ENCODE measurements at regions not wholly inside any gene's neighbourhood (a gene's known extent, or its start where the extent isn't known, plus 50 kb on each side); places are given as distances from the start of the nearest gene placed in this dataset.
A peak's percentile ranks its signal among the peaks of the same experiment; 100 is the strongest.
"Not testable (repeated sequence)": the region's sequence is repeated elsewhere in the genome, so short reads cannot be mapped to it uniquely, and the experiment has no call there.

- Histone ChIP-seq H3K27ac (no peak overlapping the region), H3K4me3 (no peak overlapping the region), H3K27me3 (no peaks in the 10 kb centered on the region), H3K9me3 (replicated peaks) (no peaks in the 10 kb centered on the region), H3K36me3 (no peaks in the 10 kb centered on the region), H3K4me1 (no peaks in the 10 kb centered on the region)
- DNase-seq, result no peak
Measured at GRCh38 chr10:62979921-62980320, 153.2 kb upstream of the NRBF2 start.

GRCh38 chr10:62978482-62978881, 154.6 kb upstream of the NRBF2 start:
- no peaks in the 10 kb centered on the region for H3K27me3 ChIP-seq
- no peaks in the 10 kb centered on the region for H3K36me3 ChIP-seq
- H3K27ac ChIP-seq, result no peak overlapping the region
- H3K9me3 ChIP-seq (replicated peaks), result no peaks in the 10 kb centered on the region
- H3K4me1 ChIP-seq, result no peaks in the 10 kb centered on the region
- H3K4me3 ChIP-seq, result no peak overlapping the region
- no peak for DNase-seq

DNA sequence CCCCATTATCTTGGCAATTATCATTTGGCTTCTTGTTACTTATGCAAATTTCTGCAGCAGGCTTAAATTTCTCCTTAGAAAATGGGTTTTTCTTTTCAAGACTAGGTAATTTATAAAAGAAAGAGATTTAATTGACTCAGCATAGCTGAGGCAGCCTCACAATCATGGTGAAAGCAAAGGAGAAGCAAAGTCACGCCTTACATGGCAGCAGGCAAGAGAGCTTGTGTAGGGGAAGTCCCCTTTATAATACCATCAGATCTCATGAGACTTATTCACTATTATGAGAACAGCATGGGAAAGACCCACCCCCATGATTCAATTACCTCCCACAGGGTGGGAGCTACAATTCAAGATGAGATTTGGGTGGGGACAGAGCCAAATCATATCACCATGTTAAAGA, 158.3 kb upstream of the NRBF2 start:
- H3K9me3 ChIP-seq (replicated peaks); H3K27me3 ChIP-seq; H3K4me3 ChIP-seq; H3K27ac ChIP-seq; H3K36me3 ChIP-seq; DNase-seq; H3K4me1 ChIP-seq: not testable (repeated sequence)

DNA sequence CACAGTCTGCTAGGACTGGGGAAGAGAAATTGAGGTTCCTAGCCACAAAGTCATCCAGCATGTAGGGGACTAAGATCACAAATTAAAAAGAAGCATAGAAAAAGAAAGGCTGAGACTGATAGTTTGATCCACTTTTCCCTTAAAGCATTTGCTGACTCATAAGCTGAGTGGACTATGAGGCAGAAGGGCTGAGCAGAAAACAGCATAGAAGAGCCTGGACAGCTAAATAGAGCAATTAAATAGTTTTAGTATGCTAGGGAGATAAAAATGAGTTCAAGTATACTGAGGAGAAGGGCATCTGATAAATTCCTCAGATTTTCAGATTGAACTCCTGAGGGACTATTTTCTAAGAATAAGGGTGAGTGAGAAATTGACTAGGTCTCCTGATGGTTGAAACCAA, 155.9 kb upstream of the EGR2 start:
- no peaks in the 10 kb centered on the region for H3K4me1 ChIP-seq
- H3K9me3 ChIP-seq (replicated peaks), result no peaks in the 10 kb centered on the region
- no peaks in the 10 kb centered on the region for H3K36me3 ChIP-seq
- no peak overlapping the region for H3K4me3 ChIP-seq
- no peaks in the 10 kb centered on the region for H3K27me3 ChIP-seq
- no peak for DNase-seq
- H3K27ac ChIP-seq, result no peak overlapping the region

DNA sequence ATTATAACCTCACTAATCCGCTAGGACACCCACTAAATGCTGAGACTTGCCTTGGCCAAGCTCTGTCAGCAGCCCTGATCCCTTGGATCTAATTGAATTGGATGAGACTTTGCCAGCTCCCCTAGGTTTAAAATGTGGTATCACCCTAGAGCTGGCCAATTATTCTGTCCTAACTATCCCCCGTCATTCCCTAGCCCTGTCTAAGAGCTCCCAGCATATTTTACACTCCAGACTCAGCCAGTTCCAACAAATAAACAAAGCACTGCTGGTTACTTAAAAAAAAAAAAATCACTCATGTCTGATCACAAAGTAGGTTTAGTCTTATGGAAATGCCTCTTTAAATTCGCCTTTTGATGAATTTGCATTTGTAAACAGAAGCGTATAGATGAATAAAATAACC, 147.9 kb upstream of the EGR2 start:
- Histone ChIP-seq H3K4me3 (no peak overlapping the region), H3K4me1 (no peaks in the 10 kb centered on the region), H3K36me3 (no peaks in the 10 kb centered on the region), H3K9me3 (replicated peaks) (no peaks in the 10 kb centered on the region), H3K27ac (no peak overlapping the region), H3K27me3 (no peaks in the 10 kb centered on the region)
- DNase-seq, result no peak

- Histone ChIP-seq H3K9me3 (replicated peaks) (no peaks in the 10 kb centered on the region), H3K27me3 (no peaks in the 10 kb centered on the region), H3K4me3 (no peak overlapping the region), H3K36me3 (no peaks in the 10 kb centered on the region), H3K4me1 (no peaks in the 10 kb centered on the region), H3K27ac (no peak overlapping the region)
- peak in 1 of 2 experiments; percentile 2 for DNase-seq
Measured at GRCh38 chr10:62961951-62962523, 145.9 kb upstream of the EGR2 start.

GRCh38 chr10:62960416-62960815, 144.2 kb upstream of the EGR2 start:
- no peak overlapping the region for H3K27ac ChIP-seq
- H3K27me3 ChIP-seq, result no peaks in the 10 kb centered on the region
- H3K4me3 ChIP-seq, result no peak overlapping the region
- no peaks in the 10 kb centered on the region for H3K4me1 ChIP-seq
- no peaks in the 10 kb centered on the region for H3K9me3 ChIP-seq (replicated peaks)
- no peaks in the 10 kb centered on the region for H3K36me3 ChIP-seq
- DNase-seq, result no peak

GRCh38 chr10:62959553-62959952, 143.4 kb upstream of the EGR2 start:
- H3K9me3 ChIP-seq (replicated peaks), result no peaks in the 10 kb centered on the region
- H3K27ac ChIP-seq, result no peak overlapping the region
- no peak for DNase-seq
- H3K36me3 ChIP-seq, result no peaks in the 10 kb centered on the region
- no peaks in the 10 kb centered on the region for H3K4me1 ChIP-seq
- no peak overlapping the region for H3K4me3 ChIP-seq
- H3K27me3 ChIP-seq, result no peaks in the 10 kb centered on the region

- no peaks in the 10 kb centered on the region for H3K27me3 ChIP-seq
- no peaks in the 10 kb centered on the region for H3K4me1 ChIP-seq
- no peaks in the 10 kb centered on the region for H3K36me3 ChIP-seq
- DNase-seq, result no peak
- H3K27ac ChIP-seq, result no peak overlapping the region
- H3K9me3 ChIP-seq (replicated peaks), result no peaks in the 10 kb centered on the region
- H3K4me3 ChIP-seq, result no peak overlapping the region
Measured at GRCh38 chr10:62958980-62959379, 142.8 kb upstream of the EGR2 start.

DNA sequence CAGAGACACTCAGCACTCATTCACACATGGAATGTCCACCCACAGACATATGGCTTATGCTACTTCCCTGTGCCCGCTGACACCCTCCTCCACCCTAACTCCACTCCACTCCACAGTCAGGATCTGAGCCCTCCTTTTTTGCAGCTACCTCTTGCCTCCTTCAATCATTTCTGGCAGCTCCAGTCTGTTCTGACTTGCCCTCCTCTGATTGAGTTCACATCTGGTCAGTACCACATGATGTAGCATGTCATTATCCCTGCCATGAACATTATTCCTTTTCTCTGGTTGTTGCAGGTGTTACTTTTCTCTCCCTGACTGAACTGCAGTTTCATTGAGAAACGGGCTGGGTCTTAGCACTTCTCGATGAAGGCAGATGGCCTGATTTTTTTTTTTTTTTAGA, 130.1 kb upstream of the EGR2 start:
- H3K9me3 ChIP-seq (replicated peaks), result no peaks in the 10 kb centered on the region
- no peak overlapping the region for H3K27ac ChIP-seq
- no peaks in the 10 kb centered on the region for H3K27me3 ChIP-seq
- no peak overlapping the region for H3K4me3 ChIP-seq
- H3K36me3 ChIP-seq, result no peaks in the 10 kb centered on the region
- no peaks in the 10 kb centered on the region for H3K4me1 ChIP-seq
- no peak for DNase-seq

GRCh38 chr10:62939698-62940097, 123.5 kb upstream of the EGR2 start:
- no peak overlapping the region for H3K4me3 ChIP-seq
- peaks cover 5% of the 10 kb centered on the region for H3K4me1 ChIP-seq
- no peaks in the 10 kb centered on the region for H3K27me3 ChIP-seq
- H3K9me3 ChIP-seq (replicated peaks), result no peaks in the 10 kb centered on the region
- no peak for DNase-seq
- H3K27ac ChIP-seq, result no peak overlapping the region
- no peaks in the 10 kb centered on the region for H3K36me3 ChIP-seq

GRCh38 chr10:62938672-62939071, 122.5 kb upstream of the EGR2 start:
- DNase-seq, result no peak
- H3K27ac ChIP-seq, result no peak overlapping the region
- no peaks in the 10 kb centered on the region for H3K9me3 ChIP-seq (replicated peaks)
- H3K4me3 ChIP-seq, result no peak overlapping the region
- no peaks in the 10 kb centered on the region for H3K27me3 ChIP-seq
- H3K36me3 ChIP-seq, result no peaks in the 10 kb centered on the region
- H3K4me1 ChIP-seq, result peaks cover 11% of the 10 kb centered on the region

GRCh38 chr10:62937674-62938073, 121.5 kb upstream of the EGR2 start:
- Histone ChIP-seq H3K9me3 (replicated peaks) (no peaks in the 10 kb centered on the region), H3K36me3 (no peaks in the 10 kb centered on the region), H3K27ac (no peak overlapping the region), H3K4me1 (peaks cover 14% of the 10 kb centered on the region), H3K27me3 (no peaks in the 10 kb centered on the region), H3K4me3 (no peak overlapping the region)
- DNase-seq, result no peak

- H3K36me3 ChIP-seq, result no peaks in the 10 kb centered on the region
- no peak for DNase-seq
- no peak overlapping the region for H3K4me3 ChIP-seq
Measured at GRCh38 chr10:62935022-62935421, 118.9 kb upstream of the EGR2 start.

DNA sequence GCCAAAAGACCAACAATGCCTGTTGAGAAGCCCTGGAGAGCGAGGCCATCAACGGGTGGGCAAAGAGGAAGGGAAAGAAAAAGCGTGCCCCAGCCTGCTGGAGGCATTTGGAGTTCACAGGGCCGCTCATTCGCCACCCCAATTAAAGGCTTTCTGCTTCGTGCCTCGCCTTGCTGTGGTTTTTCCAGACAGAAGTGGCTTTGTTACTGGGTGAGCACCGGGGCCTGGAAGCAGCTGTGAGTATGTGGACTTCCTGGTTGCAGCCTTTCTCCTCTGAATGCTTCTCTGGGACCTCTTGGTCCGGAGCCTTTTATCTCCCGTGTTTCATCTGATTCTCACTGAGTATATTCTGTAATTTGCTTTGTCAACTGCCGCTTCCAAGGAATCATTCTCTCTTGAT, 118.1 kb upstream of the EGR2 start:
- no peak overlapping the region for H3K4me3 ChIP-seq
- peak overlapping the region; percentile 77 for H3K27ac ChIP-seq
- DNase-seq, result peak; percentile 85 to 93
- peaks cover 14% of the 10 kb centered on the region for H3K4me1 ChIP-seq
- no peaks in the 10 kb centered on the region for H3K9me3 ChIP-seq (replicated peaks)
- H3K36me3 ChIP-seq, result no peaks in the 10 kb centered on the region
- no peaks in the 10 kb centered on the region for H3K27me3 ChIP-seq

More at GRCh38 chr10:62935022-62935421, 118.9 kb upstream of the EGR2 start:
- H3K27me3 ChIP-seq, result no peaks in the 10 kb centered on the region
- peak overlapping the region; percentile 77 for H3K27ac ChIP-seq
- peaks cover 14% of the 10 kb centered on the region for H3K4me1 ChIP-seq
- no peaks in the 10 kb centered on the region for H3K9me3 ChIP-seq (replicated peaks)

DNA sequence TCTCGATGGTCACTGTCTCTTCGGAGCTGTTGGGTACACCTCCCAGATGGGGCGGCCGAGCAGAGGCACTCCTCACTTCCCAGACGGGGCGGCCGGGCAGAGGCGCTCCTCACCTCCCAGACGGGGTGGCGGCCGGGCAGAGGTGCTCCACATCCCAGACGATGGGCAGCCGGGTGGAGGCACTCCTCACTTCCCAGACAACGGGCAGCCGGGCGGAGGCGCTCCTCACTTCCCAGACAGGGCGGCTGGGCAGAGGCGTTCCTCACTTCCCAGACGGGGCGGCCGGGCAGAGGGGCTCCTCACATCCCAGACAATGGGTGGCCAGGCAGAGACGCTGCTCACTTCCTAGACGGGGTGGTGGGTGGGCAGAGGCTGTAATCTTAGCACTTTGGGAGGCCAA, 112.6 kb upstream of the EGR2 start:
- DNase-seq; H3K4me1 ChIP-seq; H3K36me3 ChIP-seq; H3K27me3 ChIP-seq; H3K4me3 ChIP-seq; H3K9me3 ChIP-seq (replicated peaks); H3K27ac ChIP-seq: not testable (repeated sequence)
